Body of pancreas (tissue), 4 donors: ENCODE measurements at regions not wholly inside any gene's neighbourhood (a gene's known extent, or its start where the extent isn't known, plus 50 kb on each side); places are given as distances from the start of the nearest gene placed in this dataset.
A peak's percentile ranks its signal among the peaks of the same experiment; 100 is the strongest.

Experiments used
- ATAC-seq: fragments of 150-250 bp; one replicate; pipeline ENCODE4 v1.9.1; 2016
- DNase-seq, 4 donors: peaks; one replicate each; pipeline ENCODE4 v3.0.0-alpha.2; 2019
- H3K27ac ChIP-seq, 4 donors: fragments of 200-600 bp; sonication (generic); 1 replicate in 3 of 4; 2 replicates in 1 of 4; pipeline versions ENCODE4 v1.5.1 to v1.6.1; 2016 to 2019; ENCODE audit warnings: mild to moderate bottlenecking in 1 of 4, mixed read lengths in 1 of 4, moderate library complexity in 1 of 4
- H3K27me3 ChIP-seq, 2 donors: fragments of 200-600 bp; sonication (generic); one replicate each; pipeline ENCODE4 v1.6.0; 2016; ENCODE audit warnings: mild to moderate bottlenecking in 1 of 2
- H3K36me3 ChIP-seq, 2 donors: fragments of 200-600 bp; sonication (generic); replicated peaks in 1 of 2; 2 replicates each; pipeline ENCODE4 v1.5.1; 2016; ENCODE audit warnings: low read depth in 2 of 2; ENCODE audit not compliant: insufficient read depth in 1 of 2
- H3K4me1 ChIP-seq: fragments of 200-600 bp; sonication (generic); one replicate; pipeline ENCODE4 v1.6.0; 2016
- H3K4me3 ChIP-seq, 2 donors: fragments of 200-600 bp; sonication (generic); 1 replicate in 1 of 2; 2 replicates in 1 of 2; pipeline ENCODE4 v1.5.1; 2016 to 2019
- H3K9me3 ChIP-seq, 3 donors: fragments of 200-600 bp; sonication (generic); 1 replicate in 2 of 3; 2 replicates in 1 of 3; pipeline ENCODE4 v1.5.1; 2016
- POLR2A ChIP-seq, 3 donors: fragments of 450-650 bp; IDR thresholded peaks; one replicate each; pipeline ENCODE4 v1.6.1; 2016; ENCODE audit warnings: antibody characterized with exemption in 3 of 3, mild to moderate bottlenecking in 2 of 3
- WGBS, 2 donors: methylation state at CpG; one replicate each; pipeline ENCODE4 v1.1.5; 2017; 5-methylcytosine and 5-hydroxymethylcytosine counted together
- intact Hi-C: fragments of 100-400 bp; cut with DNase I; formaldehyde crosslinking; loops from one replicate; pipeline ENCODE4 v1.15.1; 2023
- TF ChIP-seq, protein P1 (sequence below), 7 experiments: fragments of 450-650 bp in 4 of 7; fragments of 200-600 bp in 3 of 7; sonication (generic) in 3 of 7; IDR thresholded peaks; one replicate each; pipeline ENCODE4 v1.5.1; 2016 to 2019; ENCODE audit warnings: antibody characterized with exemption in 7 of 7

DNA sequence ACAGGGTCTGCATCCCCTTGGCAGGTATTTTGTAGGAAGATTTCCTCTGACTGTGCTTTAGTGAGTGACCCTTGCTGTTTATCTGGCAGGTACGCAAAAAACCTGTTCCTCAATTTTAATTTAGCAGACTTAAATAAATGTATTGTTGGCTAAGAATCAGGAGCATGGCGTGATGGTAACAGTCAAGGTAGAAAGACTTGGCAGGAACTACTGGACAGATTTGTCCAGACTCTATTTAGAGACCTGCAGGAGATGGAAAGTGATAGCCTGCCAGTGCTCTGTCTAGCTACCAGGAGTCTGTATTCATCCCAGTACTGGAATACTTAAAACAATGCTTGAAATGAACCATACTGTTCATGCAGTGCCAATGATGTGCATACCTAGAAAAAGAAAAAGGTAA is 78.8 kb upstream of the MAST4 start:
- 46 to 68% methylated on average over 2 of the region's 2 CpGs for WGBS, 2 donors
- intact Hi-C loops = no loop called here
- no peaks in the 10 kb centered on the region for H3K4me1 ChIP-seq
- DNase-seq = no peak
- H3K27ac ChIP-seq = no peak overlapping the region
- TF ChIP-seq, protein P1, sequence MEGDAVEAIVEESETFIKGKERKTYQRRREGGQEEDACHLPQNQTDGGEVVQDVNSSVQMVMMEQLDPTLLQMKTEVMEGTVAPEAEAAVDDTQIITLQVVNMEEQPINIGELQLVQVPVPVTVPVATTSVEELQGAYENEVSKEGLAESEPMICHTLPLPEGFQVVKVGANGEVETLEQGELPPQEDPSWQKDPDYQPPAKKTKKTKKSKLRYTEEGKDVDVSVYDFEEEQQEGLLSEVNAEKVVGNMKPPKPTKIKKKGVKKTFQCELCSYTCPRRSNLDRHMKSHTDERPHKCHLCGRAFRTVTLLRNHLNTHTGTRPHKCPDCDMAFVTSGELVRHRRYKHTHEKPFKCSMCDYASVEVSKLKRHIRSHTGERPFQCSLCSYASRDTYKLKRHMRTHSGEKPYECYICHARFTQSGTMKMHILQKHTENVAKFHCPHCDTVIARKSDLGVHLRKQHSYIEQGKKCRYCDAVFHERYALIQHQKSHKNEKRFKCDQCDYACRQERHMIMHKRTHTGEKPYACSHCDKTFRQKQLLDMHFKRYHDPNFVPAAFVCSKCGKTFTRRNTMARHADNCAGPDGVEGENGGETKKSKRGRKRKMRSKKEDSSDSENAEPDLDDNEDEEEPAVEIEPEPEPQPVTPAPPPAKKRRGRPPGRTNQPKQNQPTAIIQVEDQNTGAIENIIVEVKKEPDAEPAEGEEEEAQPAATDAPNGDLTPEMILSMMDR (IDR thresholded peaks at IDR 0.05) = no peak
- no peak for TF ChIP-seq POLR2A (IDR thresholded peaks at IDR 0.05)
- no peaks in the 10 kb centered on the region for H3K27me3 ChIP-seq
- no peak for ATAC-seq
- no peaks in the 10 kb centered on the region for H3K36me3 ChIP-seq
- peaks cover 0 to 8% (median 0%) of the 10 kb centered on the region in 3 donors for H3K9me3 ChIP-seq
- no peak overlapping the region for H3K4me3 ChIP-seq

DNA sequence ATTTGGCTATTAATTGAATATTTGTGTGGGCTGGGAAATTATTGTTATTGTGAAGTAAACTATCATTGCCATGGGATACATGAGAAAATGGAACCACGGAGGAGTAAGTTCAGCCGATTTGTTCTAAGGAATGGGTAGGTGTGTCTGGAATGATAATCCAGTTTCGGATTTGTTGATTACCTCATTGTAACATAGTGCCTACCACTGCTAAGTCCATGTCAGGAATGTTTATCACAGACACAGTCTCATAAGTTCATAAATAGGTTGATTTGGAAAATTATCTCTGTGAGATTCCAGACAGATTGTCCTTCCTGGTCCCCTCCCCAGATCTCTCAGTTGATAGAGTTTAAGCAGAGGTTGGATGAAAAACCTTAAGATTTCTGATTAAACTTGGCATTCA is 78.1 kb upstream of the MAST4 start:
- WGBS, 2 donors = 81 to 84% methylated on average over 3 of the region's 3 CpGs
- peak overlapping the region in 2 of 4 donors; percentile 49 to 74 for H3K27ac ChIP-seq
- peak; percentile 33 for ATAC-seq

DNA sequence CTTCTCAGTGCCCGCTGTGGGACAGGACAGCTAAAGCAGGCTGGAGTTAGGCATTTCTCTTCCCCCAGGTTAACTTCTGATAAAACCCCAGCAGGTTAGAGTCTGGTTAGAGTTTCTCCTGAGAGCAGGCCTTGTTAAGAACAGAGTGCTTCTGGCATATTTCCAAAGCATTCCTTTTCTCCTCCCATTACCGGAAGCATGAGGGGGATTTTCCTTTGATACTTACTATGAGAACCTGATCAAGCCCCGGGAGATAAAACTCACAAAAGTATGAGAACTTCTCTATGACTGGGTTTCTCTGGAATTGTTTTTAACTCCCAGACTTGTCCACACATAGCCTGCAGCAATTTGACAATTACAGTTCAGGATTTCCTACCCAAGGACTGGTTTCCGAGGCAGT is 77.4 kb upstream of the MAST4 start:
- H3K27ac ChIP-seq = peak overlapping the region in 2 of 4 donors; percentile 49 to 74

More for the DNA sequence above, 78.1 kb upstream of the MAST4 start:
- Histone ChIP-seq H3K4me1 (no peaks in the 10 kb centered on the region), H3K9me3 (peaks cover 0 to 8% (median 0%) of the 10 kb centered on the region in 3 donors), H3K4me3 (no peak overlapping the region), H3K27me3 (no peaks in the 10 kb centered on the region), H3K36me3 (no peaks in the 10 kb centered on the region)
- TF ChIP-seq, protein P1 (IDR thresholded peaks at IDR 0.05) = no peak
- no peak for TF ChIP-seq POLR2A (IDR thresholded peaks at IDR 0.05)
- DNase-seq = no peak
- intact Hi-C loops = no loop called here

DNA sequence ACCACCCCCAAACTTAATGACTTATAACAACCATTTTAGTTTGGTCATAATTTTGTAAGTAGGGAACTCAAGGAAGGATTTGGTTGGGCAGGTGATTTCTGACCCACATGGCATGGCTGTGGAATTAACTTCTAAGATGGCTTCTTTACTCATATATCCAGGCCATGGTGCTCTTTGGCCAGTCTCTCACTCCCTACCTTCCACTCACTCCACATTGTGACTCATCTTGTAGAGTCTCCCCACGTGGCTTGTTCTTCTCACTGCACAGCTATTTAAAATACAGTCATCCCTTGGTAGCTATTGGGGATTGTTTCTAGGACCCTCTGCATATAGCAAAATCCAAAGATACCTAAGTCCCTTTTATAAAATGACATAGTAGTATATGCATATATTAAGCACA is 76.6 kb upstream of the MAST4 start:
- peak overlapping the region in 1 of 4 donors; percentile 74 for H3K27ac ChIP-seq
- no peak overlapping the region for H3K4me3 ChIP-seq
- ATAC-seq = no peak
- no peak for DNase-seq
- no peaks in the 10 kb centered on the region for H3K36me3 ChIP-seq
- WGBS, 2 donors = 72 to 81% methylated on average over 1 of the region's 1 CpG
- intact Hi-C loops = no loop called here
- H3K27me3 ChIP-seq = no peaks in the 10 kb centered on the region
- peaks cover 0 to 8% (median 0%) of the 10 kb centered on the region in 3 donors for H3K9me3 ChIP-seq
- H3K4me1 ChIP-seq = no peaks in the 10 kb centered on the region
- TF ChIP-seq, protein P1 (IDR thresholded peaks at IDR 0.05) = no peak
- no peak for TF ChIP-seq POLR2A (IDR thresholded peaks at IDR 0.05)

More for the DNA sequence above, 77.4 kb upstream of the MAST4 start:
- 57 to 63% methylated on average over 4 of the region's 4 CpGs for WGBS, 2 donors
- peak; percentile 79 for ATAC-seq
- peak in 2 of 4 donors; percentile 5 to 12 for DNase-seq
- Histone ChIP-seq H3K9me3 (peaks cover 0 to 8% (median 0%) of the 10 kb centered on the region in 3 donors), H3K4me1 (no peaks in the 10 kb centered on the region), H3K36me3 (no peaks in the 10 kb centered on the region), H3K27me3 (no peaks in the 10 kb centered on the region), H3K4me3 (no peak overlapping the region)
- intact Hi-C loops = no loop called here
- no peak for TF ChIP-seq POLR2A (IDR thresholded peaks at IDR 0.05)
- TF ChIP-seq, protein P1 (IDR thresholded peaks at IDR 0.05) = no peak

DNA sequence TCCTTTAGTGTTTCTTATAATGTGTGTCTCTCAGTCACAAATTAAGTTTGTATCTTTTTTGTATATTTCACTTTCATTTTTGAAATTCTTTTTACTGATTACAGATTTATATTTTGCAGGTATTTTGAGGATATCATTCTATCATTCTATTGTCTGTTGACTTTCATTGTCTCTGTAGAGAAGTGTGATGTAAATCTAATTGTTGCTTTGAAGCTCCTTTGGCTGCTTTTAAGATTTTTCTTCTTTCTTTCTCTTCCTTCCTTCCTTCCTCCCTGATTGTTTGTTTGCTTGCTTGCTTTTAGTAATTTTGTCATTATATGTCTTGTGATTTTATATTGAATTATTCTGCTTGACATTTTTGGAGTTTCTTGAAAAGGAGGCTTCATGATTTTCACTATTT is 75.3 kb upstream of the MAST4 start:
- no peaks in the 10 kb centered on the region for H3K36me3 ChIP-seq
- ATAC-seq = no peak
- no peak for TF ChIP-seq POLR2A (IDR thresholded peaks at IDR 0.05)
- TF ChIP-seq, protein P1 (IDR thresholded peaks at IDR 0.05) = no peak

More for the DNA sequence above, 75.3 kb upstream of the MAST4 start:
- Histone ChIP-seq H3K4me1 (no peaks in the 10 kb centered on the region), H3K4me3 (no peak overlapping the region), H3K27me3 (no peaks in the 10 kb centered on the region), H3K27ac (no peak overlapping the region), H3K9me3 (peaks cover 0 to 8% (median 0%) of the 10 kb centered on the region in 3 donors)
- intact Hi-C loops = no loop called here
- no peak for DNase-seq
